Liver (tissue), 8 donors: ENCODE measurements at regions not wholly inside any gene's neighbourhood (a gene's known extent, or its start where the extent isn't known, plus 50 kb on each side); places are given as distances from the start of the nearest gene placed in this dataset.

Experiments
- DNase-seq: peaks from one replicate; pipeline ENCODE4 v3.0.0-alpha.2; 2017; ENCODE audit warnings: low spot score
- H3K27ac ChIP-seq, 2 donors: one replicate each; pipeline ENCODE4 v1.7.0; 2013; ENCODE audit warnings: inconsistent platforms in 2 of 2, low read length in 2 of 2, control low read depth in 1 of 2, low read depth in 1 of 2, mild to moderate bottlenecking in 1 of 2
- H3K27me3 ChIP-seq, 4 donors: one replicate each; pipeline versions ENCODE4 v1.6.1 to v1.7.0; 2013; ENCODE audit warnings: low read length in 3 of 4, inconsistent platforms in 1 of 4, mild to moderate bottlenecking in 1 of 4, moderate library complexity in 1 of 4; ENCODE audit not compliant: control insufficient read depth in 4 of 4, insufficient read depth in 4 of 4
- H3K36me3 ChIP-seq, 4 donors: one replicate each; pipeline versions ENCODE4 v1.6.1 to v1.7.0; 2013; ENCODE audit warnings: low read length in 3 of 4, mild to moderate bottlenecking in 3 of 4, low read depth in 1 of 4, moderate library complexity in 1 of 4; ENCODE audit not compliant: control insufficient read depth in 4 of 4, insufficient read depth in 3 of 4
- H3K4me1 ChIP-seq, 4 donors: one replicate each; pipeline versions ENCODE4 v1.6.1 to v1.7.0; 2013; ENCODE audit warnings: low read length in 3 of 4, mild to moderate bottlenecking in 3 of 4, moderate library complexity in 1 of 4; ENCODE audit not compliant: control insufficient read depth in 4 of 4, insufficient read depth in 4 of 4
- H3K4me3 ChIP-seq, 3 donors: one replicate each; pipeline versions ENCODE4 v1.6.1 to v1.7.0; 2013; ENCODE audit warnings: low read length in 3 of 3, control low read depth in 1 of 3, low read depth in 1 of 3, mild to moderate bottlenecking in 1 of 3
- H3K9ac ChIP-seq, 2 donors: one replicate each; pipeline ENCODE4 v1.7.0; 2013; ENCODE audit warnings: low read length in 2 of 2, mild to moderate bottlenecking in 2 of 2, moderate library complexity in 2 of 2, control low read depth in 1 of 2, low read depth in 1 of 2
- H3K9me3 ChIP-seq, 4 donors: one replicate each; pipeline versions ENCODE4 v1.6.1 to v1.7.0; 2013; ENCODE audit warnings: low read length in 3 of 4; ENCODE audit not compliant: control insufficient read depth in 4 of 4
- CTCF ChIP-seq: fragments of 150-350 bp; IDR thresholded peaks from 2 replicates; pipeline ENCODE4 v1.5.1; 2017; ENCODE audit warnings: improper control_type of control experiment, low read depth, low read length; ENCODE audit not compliant: missing input control
- EGR1 ChIP-seq, 2 donors: IDR thresholded peaks; 2 replicates each; pipeline ENCODE4 v1.6.1; 2016 to 2018; ENCODE audit warnings: antibody characterized with exemption in 2 of 2, low read depth in 2 of 2
- FOXA1 ChIP-seq: IDR thresholded peaks from 2 replicates; pipeline ENCODE4 v1.6.1; 2016; ENCODE audit warnings: antibody characterized with exemption
- FOXA2 ChIP-seq: IDR thresholded peaks from 2 replicates; pipeline ENCODE4 v1.6.1; 2016; ENCODE audit warnings: antibody characterized with exemption
- GABPA ChIP-seq, 2 donors: IDR thresholded peaks in 1 of 2; conservative IDR thresholded peaks in 1 of 2; 2 replicates each; pipeline ENCODE4 v1.6.1; 2016; ENCODE audit warnings: antibody characterized with exemption in 2 of 2, mild to moderate bottlenecking in 1 of 2, moderate library complexity in 1 of 2
- HNF4A ChIP-seq, 2 donors: conservative IDR thresholded peaks; 2 replicates each; pipeline ENCODE4 v1.6.1; 2016; ENCODE audit warnings: antibody characterized with exemption in 2 of 2, mild to moderate bottlenecking in 2 of 2
- HNF4G ChIP-seq: IDR thresholded peaks from 2 replicates; pipeline ENCODE4 v1.6.1; 2016; ENCODE audit warnings: antibody characterized with exemption
- JUND ChIP-seq, 2 donors: IDR thresholded peaks; 2 replicates each; pipeline ENCODE4 v1.6.1; 2016; ENCODE audit warnings: antibody characterized with exemption in 2 of 2
- MAX ChIP-seq: IDR thresholded peaks from 2 replicates; pipeline ENCODE4 v1.6.1; 2016; ENCODE audit warnings: antibody characterized with exemption
- NR2F2 ChIP-seq: IDR thresholded peaks from 2 replicates; pipeline ENCODE4 v1.6.1; 2016; ENCODE audit warnings: antibody characterized with exemption
- RAD21 ChIP-seq, 2 donors: IDR thresholded peaks; 2 replicates each; pipeline ENCODE4 v1.6.1; 2016; ENCODE audit warnings: antibody characterized with exemption in 2 of 2, mild to moderate bottlenecking in 2 of 2
- RXRA ChIP-seq, 2 donors: IDR thresholded peaks; 2 replicates each; pipeline ENCODE4 v1.6.1; 2017 to 2018; ENCODE audit warnings: antibody characterized with exemption in 2 of 2, mild to moderate bottlenecking in 1 of 2
- SP1 ChIP-seq: IDR thresholded peaks from 2 replicates; pipeline ENCODE4 v1.6.1; 2018; ENCODE audit warnings: antibody characterized with exemption, mild to moderate bottlenecking
- TAF1 ChIP-seq: conservative IDR thresholded peaks from 2 replicates; pipeline ENCODE4 v1.6.1; 2016; ENCODE audit warnings: antibody characterized with exemption, mild to moderate bottlenecking
- YY1 ChIP-seq: IDR thresholded peaks from 2 replicates; pipeline ENCODE4 v1.6.1; 2016; ENCODE audit warnings: antibody characterized with exemption, mild to moderate bottlenecking
- WGBS: extraction: QIAGEN DNeasy Blood & Tissue Kit; methylation state at CpG from one replicate; pipeline ENCODE4 v1.1.7; 2013; 5-methylcytosine and 5-hydroxymethylcytosine counted together
- TF ChIP-seq, protein P1 (sequence below): IDR thresholded peaks from 2 replicates; pipeline ENCODE4 v1.6.1; 2016; ENCODE audit warnings: antibody characterized with exemption
- TF ChIP-seq, protein P2 (sequence below): IDR thresholded peaks from 2 replicates; pipeline ENCODE4 v1.6.1; 2016; ENCODE audit warnings: antibody characterized with exemption, mild to moderate bottlenecking
- TF ChIP-seq, protein P3 (sequence below): IDR thresholded peaks from 2 replicates; pipeline ENCODE4 v1.6.1; 2016; ENCODE audit warnings: antibody characterized with exemption
- donor health status: healthy.
- donor health status: healthy.
- donor health status: healthy.
- donor health status: healthy.
- donor health status: healthy.

DNA sequence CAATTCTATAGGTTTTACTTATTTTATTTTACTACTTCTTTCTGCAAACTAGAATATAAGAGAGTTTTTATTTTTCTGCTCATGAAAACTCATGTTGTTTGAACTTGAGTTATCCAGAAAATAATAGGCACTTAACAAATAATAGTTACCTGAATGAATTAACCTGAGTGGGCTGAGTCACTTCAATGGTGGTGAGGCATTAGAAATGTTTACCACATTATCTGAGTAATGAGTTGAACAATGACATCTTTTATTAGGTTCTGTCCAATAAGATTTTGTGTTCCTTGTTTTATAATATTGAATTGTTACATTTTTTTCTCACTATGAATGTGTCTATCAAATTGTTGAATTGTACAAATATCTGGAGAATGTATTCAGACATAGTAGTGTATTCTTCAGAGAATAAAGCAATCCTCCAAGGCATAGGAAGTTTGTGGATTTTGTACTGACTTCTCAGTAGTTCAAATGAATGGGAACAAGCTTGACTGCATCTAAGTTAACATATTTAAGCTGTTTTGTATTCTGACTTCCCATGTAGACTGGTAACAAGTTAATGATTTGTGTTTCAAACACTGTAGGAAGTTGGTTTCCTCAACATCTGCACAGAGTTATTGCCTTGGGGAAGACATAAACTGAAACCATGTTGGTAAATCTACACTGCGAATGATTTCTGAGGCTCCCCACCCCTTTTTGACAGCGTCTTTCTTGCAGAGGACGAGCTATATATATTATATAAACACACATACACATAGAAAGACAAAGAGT lies 1808.9 kb upstream of the TENM3 start:
- WGBS: 38% methylated on average over 3 of the region's 3 CpGs
- Histone ChIP-seq H3K27ac (no peak overlapping the region), H3K4me3 (no peak overlapping the region), H3K36me3 (no peaks in the 10 kb centered on the region), H3K9ac (no peak overlapping the region), H3K27me3 (no peaks in the 10 kb centered on the region), H3K4me1 (no peaks in the 10 kb centered on the region), H3K9me3 (no peaks in the 10 kb centered on the region)
- TF ChIP-seq JUND (IDR thresholded peaks at IDR 0.05) (no peak), FOXA1 (no peak), NR2F2 (no peak), EGR1 (IDR thresholded peaks at IDR 0.05; ENCODE audit: low read depth in 2 of 2) (no peak), CTCF (no peak), YY1 (no peak), TAF1 (no peak), FOXA2 (no peak), MAX (no peak), GABPA (IDR thresholded peaks at IDR 0.05 in 1 of 2, conservative IDR thresholded peaks at IDR 0.05 in 1 of 2) (no peak), SP1 (no peak), HNF4G (no peak), HNF4A (conservative IDR thresholded peaks at IDR 0.05) (no peak), RAD21 (IDR thresholded peaks at IDR 0.05) (no peak), RXRA (IDR thresholded peaks at IDR 0.05) (no peak)
- TF ChIP-seq, protein P1, sequence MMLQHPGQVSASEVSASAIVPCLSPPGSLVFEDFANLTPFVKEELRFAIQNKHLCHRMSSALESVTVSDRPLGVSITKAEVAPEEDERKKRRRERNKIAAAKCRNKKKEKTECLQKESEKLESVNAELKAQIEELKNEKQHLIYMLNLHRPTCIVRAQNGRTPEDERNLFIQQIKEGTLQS: no peak
- TF ChIP-seq, protein P2, sequence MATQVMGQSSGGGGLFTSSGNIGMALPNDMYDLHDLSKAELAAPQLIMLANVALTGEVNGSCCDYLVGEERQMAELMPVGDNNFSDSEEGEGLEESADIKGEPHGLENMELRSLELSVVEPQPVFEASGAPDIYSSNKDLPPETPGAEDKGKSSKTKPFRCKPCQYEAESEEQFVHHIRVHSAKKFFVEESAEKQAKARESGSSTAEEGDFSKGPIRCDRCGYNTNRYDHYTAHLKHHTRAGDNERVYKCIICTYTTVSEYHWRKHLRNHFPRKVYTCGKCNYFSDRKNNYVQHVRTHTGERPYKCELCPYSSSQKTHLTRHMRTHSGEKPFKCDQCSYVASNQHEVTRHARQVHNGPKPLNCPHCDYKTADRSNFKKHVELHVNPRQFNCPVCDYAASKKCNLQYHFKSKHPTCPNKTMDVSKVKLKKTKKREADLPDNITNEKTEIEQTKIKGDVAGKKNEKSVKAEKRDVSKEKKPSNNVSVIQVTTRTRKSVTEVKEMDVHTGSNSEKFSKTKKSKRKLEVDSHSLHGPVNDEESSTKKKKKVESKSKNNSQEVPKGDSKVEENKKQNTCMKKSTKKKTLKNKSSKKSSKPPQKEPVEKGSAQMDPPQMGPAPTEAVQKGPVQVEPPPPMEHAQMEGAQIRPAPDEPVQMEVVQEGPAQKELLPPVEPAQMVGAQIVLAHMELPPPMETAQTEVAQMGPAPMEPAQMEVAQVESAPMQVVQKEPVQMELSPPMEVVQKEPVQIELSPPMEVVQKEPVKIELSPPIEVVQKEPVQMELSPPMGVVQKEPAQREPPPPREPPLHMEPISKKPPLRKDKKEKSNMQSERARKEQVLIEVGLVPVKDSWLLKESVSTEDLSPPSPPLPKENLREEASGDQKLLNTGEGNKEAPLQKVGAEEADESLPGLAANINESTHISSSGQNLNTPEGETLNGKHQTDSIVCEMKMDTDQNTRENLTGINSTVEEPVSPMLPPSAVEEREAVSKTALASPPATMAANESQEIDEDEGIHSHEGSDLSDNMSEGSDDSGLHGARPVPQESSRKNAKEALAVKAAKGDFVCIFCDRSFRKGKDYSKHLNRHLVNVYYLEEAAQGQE: no peak
- TF ChIP-seq, protein P3, sequence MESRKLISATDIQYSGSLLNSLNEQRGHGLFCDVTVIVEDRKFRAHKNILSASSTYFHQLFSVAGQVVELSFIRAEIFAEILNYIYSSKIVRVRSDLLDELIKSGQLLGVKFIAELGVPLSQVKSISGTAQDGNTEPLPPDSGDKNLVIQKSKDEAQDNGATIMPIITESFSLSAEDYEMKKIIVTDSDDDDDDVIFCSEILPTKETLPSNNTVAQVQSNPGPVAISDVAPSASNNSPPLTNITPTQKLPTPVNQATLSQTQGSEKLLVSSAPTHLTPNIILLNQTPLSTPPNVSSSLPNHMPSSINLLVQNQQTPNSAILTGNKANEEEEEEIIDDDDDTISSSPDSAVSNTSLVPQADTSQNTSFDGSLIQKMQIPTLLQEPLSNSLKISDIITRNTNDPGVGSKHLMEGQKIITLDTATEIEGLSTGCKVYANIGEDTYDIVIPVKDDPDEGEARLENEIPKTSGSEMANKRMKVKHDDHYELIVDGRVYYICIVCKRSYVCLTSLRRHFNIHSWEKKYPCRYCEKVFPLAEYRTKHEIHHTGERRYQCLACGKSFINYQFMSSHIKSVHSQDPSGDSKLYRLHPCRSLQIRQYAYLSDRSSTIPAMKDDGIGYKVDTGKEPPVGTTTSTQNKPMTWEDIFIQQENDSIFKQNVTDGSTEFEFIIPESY: no peak
- no peak for DNase-seq
